Dermis microvascular lymphatic vessel endothelial cell (primary cell): ENCODE measurements at regions not wholly inside any gene's neighbourhood (a gene's known extent, or its start where the extent isn't known, plus 50 kb on each side); places are given as distances from the start of the nearest gene placed in this dataset.

Experiments
- DNase-seq, 2 donors: peaks; one replicate each; pipeline versions ENCODE4 v3.0.0 to v3.0.0-alpha.2; 2010; ENCODE audit warnings: low read depth in 2 of 2

GRCh38 chr11:80718611-80719291 lies 1277.9 kb upstream of the TENM4 start:
- DNase-seq, result no peak

GRCh38 chr11:80702264-80702663 lies 1261.4 kb upstream of the TENM4 start:
- no peak for DNase-seq

- peak in 1 of 2 donors; percentile 18 for DNase-seq
Observed at GRCh38 chr11:80700386-80700785, 1259.6 kb upstream of the TENM4 start.

GRCh38 chr11:80699406-80700177 lies 1258.8 kb upstream of the TENM4 start:
- DNase-seq, result peak; percentile 58 to 81

- DNase-seq, result no peak
Observed at GRCh38 chr11:80698637-80699036, 1257.8 kb upstream of the TENM4 start.

- no peak for DNase-seq
Observed at GRCh38 chr11:80694385-80694784, 1253.6 kb upstream of the TENM4 start.

- DNase-seq, result no peak
Observed at GRCh38 chr11:80687941-80688340, 1247.1 kb upstream of the TENM4 start.

GRCh38 chr11:80686889-80687288 lies 1246.1 kb upstream of the TENM4 start:
- DNase-seq, result no peak

- no peak for DNase-seq
Observed at GRCh38 chr11:80673566-80673965, 1232.7 kb upstream of the TENM4 start.

GRCh38 chr11:80669620-80670019 lies 1228.8 kb upstream of the TENM4 start:
- no peak for DNase-seq

GRCh38 chr11:80668039-80668438 lies 1227.2 kb upstream of the TENM4 start:
- no peak for DNase-seq

- no peak for DNase-seq
Observed at GRCh38 chr11:80655834-80656233, 1215.0 kb upstream of the TENM4 start.

GRCh38 chr11:80650966-80651365 lies 1210.1 kb upstream of the TENM4 start:
- no peak for DNase-seq

- DNase-seq, result no peak
Observed at GRCh38 chr11:80649186-80649585, 1208.4 kb upstream of the TENM4 start.

GRCh38 chr11:80638296-80638695 lies 1197.5 kb upstream of the TENM4 start:
- DNase-seq, result no peak

GRCh38 chr11:80637571-80637970 lies 1196.7 kb upstream of the TENM4 start:
- DNase-seq, result no peak

- no peak for DNase-seq
Observed at GRCh38 chr11:80636999-80637398, 1196.2 kb upstream of the TENM4 start.

- DNase-seq, result no peak
Observed at GRCh38 chr11:80635178-80635577, 1194.3 kb upstream of the TENM4 start.

- DNase-seq, result no peak
Observed at GRCh38 chr11:80632691-80633090, 1191.9 kb upstream of the TENM4 start.

- no peak for DNase-seq
Observed at GRCh38 chr11:80632156-80632555, 1191.3 kb upstream of the TENM4 start.

- DNase-seq, result no peak
Observed at GRCh38 chr11:80629466-80629865, 1188.6 kb upstream of the TENM4 start.

GRCh38 chr11:80627364-80627763 lies 1186.5 kb upstream of the TENM4 start:
- no peak for DNase-seq

GRCh38 chr11:80626721-80627120 lies 1185.9 kb upstream of the TENM4 start:
- DNase-seq, result no peak
